Panc1 (cell line): ENCODE measurements at regions not wholly inside any gene's neighbourhood (a gene's known extent, or its start where the extent isn't known, plus 50 kb on each side); places are given as distances from the start of the nearest gene placed in this dataset.

Experiments used
- POLR2AphosphoS5 ChIP-seq: IDR thresholded peaks from 2 replicates; pipeline ENCODE4 v1.6.1; 2012; ENCODE audit warnings: mild to moderate bottlenecking, low read depth, low read length, moderate library complexity
- SIN3A ChIP-seq: IDR thresholded peaks from 2 replicates; pipeline ENCODE4 v1.6.1; 2012; ENCODE audit warnings: low read depth, mild to moderate bottlenecking, low read length, moderate library complexity, borderline replicate concordance; ENCODE audit not compliant: insufficient read depth
- TCF7L2 ChIP-seq: IDR thresholded peaks from 2 replicates; pipeline ENCODE4 v1.6.1; 2011; ENCODE audit warnings: mild to moderate bottlenecking, low read depth, low read length, inconsistent platforms
- TF ChIP-seq, protein P1 (sequence below): fragments of 450-650 bp; IDR thresholded peaks from 2 replicates; pipeline ENCODE4 v1.5.1; 2017; ENCODE audit warnings: mild to moderate bottlenecking

DNA sequence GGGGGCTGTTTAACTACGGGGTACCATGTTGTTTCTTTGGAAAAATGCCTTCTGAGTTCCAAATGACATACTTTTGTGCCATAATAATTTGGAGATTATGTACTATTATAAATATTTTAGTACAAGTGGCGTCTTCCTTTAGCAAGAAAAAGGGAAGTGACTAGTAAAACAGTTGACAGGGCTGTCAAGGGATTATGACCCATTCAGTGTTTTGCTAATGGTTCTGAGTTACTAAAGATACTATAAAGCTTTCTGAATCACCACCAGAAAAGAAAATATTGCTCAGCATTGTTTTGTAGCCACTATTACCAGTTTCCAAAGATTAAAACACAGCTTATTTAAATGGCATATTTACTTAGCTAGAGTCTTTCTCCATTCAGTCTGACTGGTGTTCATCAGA lies 334.9 kb downstream of the SNAPC1 start:
- TF ChIP-seq, protein P1, sequence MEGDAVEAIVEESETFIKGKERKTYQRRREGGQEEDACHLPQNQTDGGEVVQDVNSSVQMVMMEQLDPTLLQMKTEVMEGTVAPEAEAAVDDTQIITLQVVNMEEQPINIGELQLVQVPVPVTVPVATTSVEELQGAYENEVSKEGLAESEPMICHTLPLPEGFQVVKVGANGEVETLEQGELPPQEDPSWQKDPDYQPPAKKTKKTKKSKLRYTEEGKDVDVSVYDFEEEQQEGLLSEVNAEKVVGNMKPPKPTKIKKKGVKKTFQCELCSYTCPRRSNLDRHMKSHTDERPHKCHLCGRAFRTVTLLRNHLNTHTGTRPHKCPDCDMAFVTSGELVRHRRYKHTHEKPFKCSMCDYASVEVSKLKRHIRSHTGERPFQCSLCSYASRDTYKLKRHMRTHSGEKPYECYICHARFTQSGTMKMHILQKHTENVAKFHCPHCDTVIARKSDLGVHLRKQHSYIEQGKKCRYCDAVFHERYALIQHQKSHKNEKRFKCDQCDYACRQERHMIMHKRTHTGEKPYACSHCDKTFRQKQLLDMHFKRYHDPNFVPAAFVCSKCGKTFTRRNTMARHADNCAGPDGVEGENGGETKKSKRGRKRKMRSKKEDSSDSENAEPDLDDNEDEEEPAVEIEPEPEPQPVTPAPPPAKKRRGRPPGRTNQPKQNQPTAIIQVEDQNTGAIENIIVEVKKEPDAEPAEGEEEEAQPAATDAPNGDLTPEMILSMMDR = no peak
- TF ChIP-seq POLR2AphosphoS5 = no peak
- TF ChIP-seq SIN3A = no peak
- no peak for TF ChIP-seq TCF7L2
